T-cell (primary cell): ENCODE measurements at regions not wholly inside any gene's neighbourhood (a gene's known extent, or its start where the extent isn't known, plus 50 kb on each side); places are given as distances from the start of the nearest gene placed in this dataset.

Source experiments
- ATAC-seq, 4 experiments: fragments of 200-7000 bp in 3 of 4; fragments of 150-1000 bp in 1 of 4; cut with Tn5 transposase; replicated peaks in 1 of 4; 1 replicate in 3 of 4; 2 replicates in 1 of 4; pipeline ENCODE4 v1.10.0; 2021; ENCODE audit warnings: moderate library complexity in 3 of 4, mild to moderate bottlenecking in 2 of 4, moderate number of reproducible peaks in 1 of 4
- CTCF ChIA-PET, 2 donors: fragments of 300-600 bp; sonication (Branson Sonifier 250); formaldehyde crosslinking; loops; one replicate each; lab custom pipeline; 2022; ENCODE audit warnings: antibody characterized with exemption in 2 of 2; lab: Charles Lee
- POLR2A ChIA-PET, 2 donors: fragments of 300-600 bp; sonication (Branson Sonifier 250); formaldehyde crosslinking; loops; one replicate each; lab custom pipeline; 2022; ENCODE audit warnings: antibody characterized with exemption in 2 of 2; lab: Charles Lee
- DNase-seq, 35 experiments: peaks; one replicate each; pipeline versions ENCODE4 v3.0.0 to v3.0.0-alpha.2; 2013 to 2023
- H3K27ac ChIP-seq: one replicate; pipeline ENCODE4 v1.5.1; 2013; ENCODE audit warnings: low read length
- H3K27me3 ChIP-seq, 2 experiments: replicated peaks in 1 of 2; 1 replicate in 1 of 2; 2 replicates in 1 of 2; pipeline versions ENCODE4 v1.6.1 to v1.7.0; 2013; ENCODE audit warnings: low read length in 1 of 2, mixed read lengths in 1 of 2; ENCODE audit not compliant: control insufficient read depth in 2 of 2, insufficient read depth in 2 of 2; ENCODE audit errors: extremely low read depth in 1 of 2
- H3K36me3 ChIP-seq, 2 donors: 1 replicate in 1 of 2; 2 replicates in 1 of 2; pipeline versions ENCODE4 v1.6.1 to v1.7.0; 2013; ENCODE audit warnings: low read length in 1 of 2; ENCODE audit not compliant: control insufficient read depth in 2 of 2, insufficient read depth in 1 of 2; ENCODE audit errors: extremely low read depth in 1 of 2
- H3K4me1 ChIP-seq, 2 experiments: 1 replicate in 1 of 2; 2 replicates in 1 of 2; pipeline versions ENCODE4 v1.6.1 to v1.7.0; 2013; ENCODE audit warnings: low read length in 2 of 2, mixed read lengths in 1 of 2; ENCODE audit not compliant: insufficient read depth in 2 of 2, control insufficient read depth in 1 of 2; ENCODE audit errors: extremely low read depth in 1 of 2
- H3K4me3 ChIP-seq, 2 donors: 1 replicate in 1 of 2; 2 replicates in 1 of 2; pipeline versions ENCODE4 v1.5.1 to v1.7.0; 2013; ENCODE audit warnings: mild to moderate bottlenecking in 2 of 2, low read length in 1 of 2, moderate library complexity in 1 of 2; ENCODE audit not compliant: control insufficient read depth in 1 of 2; ENCODE audit errors: extremely low read depth in 1 of 2
- H3K9me3 ChIP-seq: 2 replicates; pipeline ENCODE4 v1.7.0; 2013
- H3K27ac Mint-ChIP-seq, 2 donors: one replicate each; pipeline ENCODE4 v1.8.0; 2020 to 2021; ENCODE audit warnings: mild to moderate bottlenecking in 2 of 2, mixed read lengths in 2 of 2
- H3K27me3 Mint-ChIP-seq, 2 donors: one replicate each; pipeline ENCODE4 v1.8.0; 2021 to 2022; ENCODE audit warnings: mixed read lengths in 2 of 2
- H3K36me3 Mint-ChIP-seq: one replicate; pipeline ENCODE4 v1.8.0; 2021; ENCODE audit warnings: mixed read lengths
- H3K4me1 Mint-ChIP-seq, 3 donors: one replicate each; pipeline ENCODE4 v1.8.0; 2020 to 2022; ENCODE audit warnings: mixed read lengths in 3 of 3, mild to moderate bottlenecking in 1 of 3
- H3K4me3 Mint-ChIP-seq, 3 donors: one replicate each; pipeline ENCODE4 v1.8.0; 2020 to 2022; ENCODE audit warnings: mild to moderate bottlenecking in 3 of 3, mixed read lengths in 3 of 3, moderate library complexity in 3 of 3
- H3K9me3 Mint-ChIP-seq, 3 donors: one replicate each; pipeline ENCODE4 v1.8.0; 2020 to 2022; ENCODE audit warnings: mixed read lengths in 3 of 3
- WGBS: methylation state at CpG from one replicate; pipeline ENCODE4 v1.1.5; 2013; ENCODE audit warnings: missing lambda C conversion rate; ENCODE audit not compliant: insufficient coverage; 5-methylcytosine and 5-hydroxymethylcytosine counted together

GRCh38 chr10:33808475-33808874 lies 474.0 kb upstream of the NRP1 start:
- Histone ChIP-seq H3K4me1 (no peaks in the 10 kb centered on the region), H3K36me3 (no peaks in the 10 kb centered on the region), H3K27ac (no peak overlapping the region), H3K9me3 (no peaks in the 10 kb centered on the region), H3K4me3 (no peak overlapping the region), H3K27me3 (no peaks in the 10 kb centered on the region)
- Mint-ChIP-seq H3K4me1 (no peaks in the 10 kb centered on the region), H3K4me3 (no peak overlapping the region), H3K27ac (no peak overlapping the region), H3K27me3 (no peaks in the 10 kb centered on the region), H3K36me3 (no peaks in the 10 kb centered on the region), H3K9me3 (no peaks in the 10 kb centered on the region)
- DNase-seq: no peak
- POLR2A ChIA-PET: no interaction called here
- 77% methylated on average over 7 of the region's 9 CpGs for WGBS
- ATAC-seq: no peak
- CTCF ChIA-PET: no interaction called here

GRCh38 chr10:33807531-33808359 lies 473.3 kb upstream of the NRP1 start:
- H3K36me3 ChIP-seq: no peaks in the 10 kb centered on the region
- no peaks in the 10 kb centered on the region for H3K9me3 ChIP-seq
- Mint-ChIP-seq H3K4me1 (no peaks in the 10 kb centered on the region), H3K36me3 (no peaks in the 10 kb centered on the region), H3K27me3 (no peaks in the 10 kb centered on the region), H3K4me3 (no peak overlapping the region), H3K9me3 (no peaks in the 10 kb centered on the region), H3K27ac (no peak overlapping the region)
- no peaks in the 10 kb centered on the region for H3K27me3 ChIP-seq
- WGBS: 90% methylated on average over 7 of the region's 11 CpGs
- ATAC-seq: no peak
- no peak for DNase-seq
- H3K27ac ChIP-seq: no peak overlapping the region
- CTCF ChIA-PET: no interaction called here
- no peak overlapping the region for H3K4me3 ChIP-seq
- no peaks in the 10 kb centered on the region for H3K4me1 ChIP-seq
- POLR2A ChIA-PET: no interaction called here

- POLR2A ChIA-PET: no interaction called here
- no peak overlapping the region for H3K4me3 Mint-ChIP-seq
- no peaks in the 10 kb centered on the region for H3K4me1 ChIP-seq
- no peaks in the 10 kb centered on the region for H3K4me1 Mint-ChIP-seq
- no CpG with 5 or more reads among the region's 2 CpGs for WGBS
- H3K4me3 ChIP-seq: no peak overlapping the region
- CTCF ChIA-PET: no interaction called here
- no peaks in the 10 kb centered on the region for H3K9me3 Mint-ChIP-seq
- no peaks in the 10 kb centered on the region for H3K36me3 Mint-ChIP-seq
- H3K27me3 Mint-ChIP-seq: no peaks in the 10 kb centered on the region
- ATAC-seq (no peak), DNase-seq (no peak)
- no peaks in the 10 kb centered on the region for H3K36me3 ChIP-seq
- H3K27ac ChIP-seq: no peak overlapping the region
- H3K27ac Mint-ChIP-seq: no peak overlapping the region
- H3K9me3 ChIP-seq: no peaks in the 10 kb centered on the region
- no peaks in the 10 kb centered on the region for H3K27me3 ChIP-seq
Observed at GRCh38 chr10:33805831-33806230, 471.4 kb upstream of the NRP1 start.

DNA sequence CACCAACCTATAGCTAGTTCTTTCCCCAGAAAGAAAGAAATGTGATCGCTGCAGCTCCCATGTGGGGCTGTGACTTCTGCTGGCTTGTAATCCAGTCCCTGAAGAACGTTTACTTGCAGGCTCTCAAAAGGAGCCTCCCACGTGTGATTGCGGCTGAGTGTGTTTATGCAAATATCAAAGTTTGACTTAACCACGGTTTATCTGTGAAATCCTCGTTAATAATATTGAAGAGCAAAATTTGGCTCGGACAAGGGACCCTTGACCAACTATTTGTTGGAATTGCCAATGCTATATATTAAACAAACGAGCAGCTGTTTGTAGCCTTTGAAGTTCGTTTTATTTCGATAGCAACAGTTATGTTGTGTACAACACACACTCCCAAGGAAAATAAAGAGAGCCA lies 470.1 kb upstream of the NRP1 start:
- Histone ChIP-seq H3K4me1 (no peaks in the 10 kb centered on the region), H3K36me3 (no peaks in the 10 kb centered on the region), H3K27me3 (no peaks in the 10 kb centered on the region), H3K27ac (no peak overlapping the region), H3K9me3 (no peaks in the 10 kb centered on the region), H3K4me3 (no peak overlapping the region)
- no peak for ATAC-seq
- no peaks in the 10 kb centered on the region for H3K36me3 Mint-ChIP-seq
- ChIA-PET CTCF (interaction anchor here in 1 of 2 donors (0.6 kb wide), 1 partner anchor 1561 kb away, joined by 4 read pairs; no protein-coding TSS in a partner anchor), POLR2A (no interaction called here)
- DNase-seq: no peak
- H3K27ac Mint-ChIP-seq: no peak overlapping the region
- no peaks in the 10 kb centered on the region for H3K9me3 Mint-ChIP-seq
- WGBS: 60% methylated on average over 1 of the region's 10 CpGs
- no peaks in the 10 kb centered on the region for H3K4me1 Mint-ChIP-seq
- no peaks in the 10 kb centered on the region for H3K27me3 Mint-ChIP-seq
- H3K4me3 Mint-ChIP-seq: no peak overlapping the region

GRCh38 chr10:33803248-33803647 lies 468.8 kb upstream of the NRP1 start:
- ChIA-PET CTCF (interaction anchor here in 1 of 2 donors (0.6 kb wide), 1 partner anchor 1130 kb away, joined by 5 read pairs; no protein-coding TSS in a partner anchor), POLR2A (no interaction called here)
- H3K9me3 Mint-ChIP-seq: no peaks in the 10 kb centered on the region
- no peak overlapping the region for H3K4me3 Mint-ChIP-seq
- no peaks in the 10 kb centered on the region for H3K36me3 ChIP-seq
- no peak overlapping the region for H3K27ac ChIP-seq
- no peaks in the 10 kb centered on the region for H3K4me1 Mint-ChIP-seq
- ATAC-seq (no peak), DNase-seq (no peak)
- H3K36me3 Mint-ChIP-seq: no peaks in the 10 kb centered on the region
- no peaks in the 10 kb centered on the region for H3K4me1 ChIP-seq
- no CpG with 5 or more reads among the region's 3 CpGs for WGBS
- no peaks in the 10 kb centered on the region for H3K27me3 Mint-ChIP-seq
- no peak overlapping the region for H3K27ac Mint-ChIP-seq
- H3K27me3 ChIP-seq: no peaks in the 10 kb centered on the region
- H3K4me3 ChIP-seq: no peak overlapping the region
- H3K9me3 ChIP-seq: no peaks in the 10 kb centered on the region

- Mint-ChIP-seq H3K36me3 (no peaks in the 10 kb centered on the region), H3K27me3 (no peaks in the 10 kb centered on the region), H3K27ac (no peak overlapping the region), H3K4me3 (no peak overlapping the region), H3K9me3 (no peaks in the 10 kb centered on the region), H3K4me1 (no peaks in the 10 kb centered on the region)
- H3K27ac ChIP-seq: no peak overlapping the region
- H3K27me3 ChIP-seq: no peaks in the 10 kb centered on the region
- H3K9me3 ChIP-seq: no peaks in the 10 kb centered on the region
- H3K4me3 ChIP-seq: no peak overlapping the region
- H3K4me1 ChIP-seq: no peaks in the 10 kb centered on the region
- no peak for ATAC-seq
- DNase-seq: no peak
- CTCF ChIA-PET: no interaction called here
- POLR2A ChIA-PET: no interaction called here
- H3K36me3 ChIP-seq: no peaks in the 10 kb centered on the region
- 81% methylated on average over 2 of the region's 4 CpGs for WGBS
Observed at GRCh38 chr10:33802566-33802965, 468.1 kb upstream of the NRP1 start.
